SK-N-SH treated with all-trans-retinoic acid at 6 μM for 48 hours (cell line): ENCODE measurements at regions not wholly inside any gene's neighbourhood (a gene's known extent, or its start where the extent isn't known, plus 50 kb on each side); places are given as distances from the start of the nearest gene placed in this dataset.

Experiments used
- ATAC-seq: fragments of 200-7000 bp; cut with Tn5 transposase; 3 replicates; pipeline ENCODE4 v1.9.1; 2020; ENCODE audit warnings: mild to moderate bottlenecking, moderate library complexity
- ARNTL ChIP-seq: fragments of 450-650 bp; formaldehyde crosslinking; IDR thresholded peaks from 2 replicates; pipeline ENCODE4 v1.5.0; 2020; ENCODE audit warnings: low read depth, mild to moderate bottlenecking, moderate library complexity, borderline replicate concordance
- BACH2 ChIP-seq: fragments of 250-450 bp; sonication (Bioruptor Pico); IDR thresholded peaks from 2 replicates; pipeline ENCODE4 v1.9.0; 2021; ENCODE audit warnings: mild to moderate bottlenecking, borderline replicate concordance
- CREB5 ChIP-seq: fragments of 250-450 bp; sonication (Bioruptor Pico); IDR thresholded peaks from 2 replicates; pipeline ENCODE4 v1.5.1; 2020; ENCODE audit warnings: low read depth, mild to moderate bottlenecking, moderate library complexity
- CSDC2 ChIP-seq: fragments of 250-450 bp; sonication (Bioruptor Pico); IDR thresholded peaks from 2 replicates; pipeline ENCODE4 v1.5.0; 2020; ENCODE audit warnings: mild to moderate bottlenecking, moderate library complexity
- CSRNP3 ChIP-seq: fragments of 250-450 bp; sonication (Bioruptor Pico); IDR thresholded peaks from 2 replicates; pipeline ENCODE4 v1.5.1; 2021; ENCODE audit warnings: mild to moderate bottlenecking, moderate library complexity
- ESRRG ChIP-seq: fragments of 250-450 bp; sonication (Bioruptor Pico); IDR thresholded peaks from 2 replicates; pipeline ENCODE4 v1.6.1; 2021; ENCODE audit warnings: mild to moderate bottlenecking
- GLIS3 ChIP-seq: fragments of 250-450 bp; sonication (Bioruptor Pico); IDR thresholded peaks from 2 replicates; pipeline ENCODE4 v1.5.0; 2020; ENCODE audit warnings: mild to moderate bottlenecking, moderate library complexity
- ISL1 ChIP-seq: fragments of 250-450 bp; sonication (Bioruptor Pico); IDR thresholded peaks from 2 replicates; pipeline ENCODE4 v2.1.2; 2022; ENCODE audit warnings: mild to moderate bottlenecking, moderate library complexity
- OSR1 ChIP-seq: fragments of 250-450 bp; sonication (Bioruptor Pico); IDR thresholded peaks from 2 replicates; pipeline ENCODE4 v1.8.0; 2022; ENCODE audit warnings: moderate library complexity, mild to moderate bottlenecking, inconsistent platforms
- PATZ1 ChIP-seq: fragments of 250-450 bp; sonication (Bioruptor Pico); IDR thresholded peaks from 2 replicates; pipeline ENCODE4 v1.8.0; 2020; ENCODE audit warnings: mild to moderate bottlenecking, moderate library complexity, borderline replicate concordance
- POU6F1 ChIP-seq: fragments of 250-450 bp; sonication (Bioruptor Pico); IDR thresholded peaks from 2 replicates; pipeline ENCODE4 v1.8.0; 2021; ENCODE audit warnings: low read depth, mild to moderate bottlenecking, moderate library complexity, borderline replicate concordance
- PPARA ChIP-seq: fragments of 250-450 bp; sonication (Bioruptor Pico); IDR thresholded peaks from 2 replicates; pipeline ENCODE4 v1.5.0; 2020; ENCODE audit warnings: mild to moderate bottlenecking, borderline replicate concordance
- SNAI2 ChIP-seq: fragments of 250-450 bp; sonication (Bioruptor Pico); IDR thresholded peaks from 2 replicates; pipeline ENCODE4 v1.5.0; 2020; ENCODE audit warnings: mild to moderate bottlenecking, moderate library complexity
- TSHZ2 ChIP-seq: fragments of 250-450 bp; sonication (Bioruptor Pico); IDR thresholded peaks from 2 replicates; pipeline ENCODE4 v1.5.0; 2020; ENCODE audit warnings: mild to moderate bottlenecking, moderate library complexity
- ZC3H10 ChIP-seq: fragments of 250-450 bp; sonication (Bioruptor Pico); IDR thresholded peaks from 2 replicates; pipeline ENCODE4 v1.5.1; 2021; ENCODE audit warnings: mild to moderate bottlenecking, moderate library complexity
- ZNF565 ChIP-seq: fragments of 450-650 bp; formaldehyde crosslinking; conservative IDR thresholded peaks from 2 replicates; pipeline ENCODE4 v1.5.0; 2020; ENCODE audit warnings: low read depth, mild to moderate bottlenecking, moderate library complexity
- ZNF8 ChIP-seq: fragments of 450-650 bp; formaldehyde crosslinking; IDR thresholded peaks from 2 replicates; pipeline ENCODE4 v1.5.0; 2020; ENCODE audit warnings: mild to moderate bottlenecking, moderate library complexity

GRCh38 chr4:132565542-132565941 is 583.6 kb upstream of the PCDH10 start:
- TF ChIP-seq PATZ1 (CRISPR knock-in tag) (no peak), ARNTL (CRISPR knock-in tag) (no peak), PPARA (no peak), GLIS3 (CRISPR knock-in tag) (no peak), SNAI2 (CRISPR knock-in tag) (no peak), ESRRG (CRISPR knock-in tag) (no peak), POU6F1 (CRISPR knock-in tag) (no peak), OSR1 (no peak)
- TF ChIP-seq, all 23 proteins: peak for 0
- ATAC-seq = no peak

GRCh38 chr4:132572210-132572609 is 576.9 kb upstream of the PCDH10 start:
- no peak for TF ChIP-seq ESRRG (CRISPR knock-in tag)
- peak; percentile 59 for TF ChIP-seq ISL1 (CRISPR knock-in tag)
- TF ChIP-seq CREB5 (CRISPR knock-in tag) = 0 out of 2 replicates have a peak, but pooled peaks have one; percentile 29
- TF ChIP-seq TSHZ2 (CRISPR knock-in tag) = no peak
- no peak for TF ChIP-seq ZC3H10
- TF ChIP-seq ARNTL (CRISPR knock-in tag) = no peak
- no peak for TF ChIP-seq ZNF8 (CRISPR knock-in tag)
- no peak for TF ChIP-seq CSRNP3 (CRISPR knock-in tag)
- no peak for TF ChIP-seq PPARA
- TF ChIP-seq CSDC2 (CRISPR knock-in tag) = no peak
- no peak for TF ChIP-seq BACH2
- TF ChIP-seq GLIS3 (CRISPR knock-in tag) = 0 out of 2 replicates have a peak, but pooled peaks have one; percentile 48
- TF ChIP-seq PATZ1 (CRISPR knock-in tag) = no peak
- no peak for TF ChIP-seq ZNF565 (CRISPR knock-in tag)
- no peak for TF ChIP-seq POU6F1 (CRISPR knock-in tag)
- no peak for TF ChIP-seq SNAI2 (CRISPR knock-in tag)
- no peak for ATAC-seq
